Activated naive CD8-positive, alpha-beta T cell treated with anti-CD3 and anti-CD28 coated beads for 36 hours (primary cell): ENCODE measurements at regions not wholly inside any gene's neighbourhood (a gene's known extent, or its start where the extent isn't known, plus 50 kb on each side); places are given as distances from the start of the nearest gene placed in this dataset.
"Not testable (repeated sequence)": the region's sequence is repeated elsewhere in the genome, so short reads cannot be mapped to it uniquely, and the experiment has no call there.

Source experiments
- DNase-seq: peaks from one replicate; pipeline ENCODE4 v3.0.0; 2021
- H3K27ac Mint-ChIP-seq: one replicate; pipeline ENCODE4 v1.8.0; 2022; ENCODE audit warnings: mild to moderate bottlenecking, moderate library complexity, mixed read lengths
- H3K27me3 Mint-ChIP-seq: one replicate; pipeline ENCODE4 v1.8.0; 2022; ENCODE audit warnings: mild to moderate bottlenecking, mixed read lengths
- H3K36me3 Mint-ChIP-seq: one replicate; pipeline ENCODE4 v1.8.0; 2021; ENCODE audit warnings: mild to moderate bottlenecking, mixed read lengths
- H3K4me1 Mint-ChIP-seq: one replicate; pipeline ENCODE4 v1.8.0; 2021; ENCODE audit warnings: mixed read lengths
- H3K4me3 Mint-ChIP-seq: one replicate; pipeline ENCODE4 v1.8.0; 2022; ENCODE audit warnings: mild to moderate bottlenecking, moderate library complexity, mixed read lengths
- H3K9me3 Mint-ChIP-seq: one replicate; pipeline ENCODE4 v1.8.0; 2022; ENCODE audit warnings: mixed read lengths

DNA sequence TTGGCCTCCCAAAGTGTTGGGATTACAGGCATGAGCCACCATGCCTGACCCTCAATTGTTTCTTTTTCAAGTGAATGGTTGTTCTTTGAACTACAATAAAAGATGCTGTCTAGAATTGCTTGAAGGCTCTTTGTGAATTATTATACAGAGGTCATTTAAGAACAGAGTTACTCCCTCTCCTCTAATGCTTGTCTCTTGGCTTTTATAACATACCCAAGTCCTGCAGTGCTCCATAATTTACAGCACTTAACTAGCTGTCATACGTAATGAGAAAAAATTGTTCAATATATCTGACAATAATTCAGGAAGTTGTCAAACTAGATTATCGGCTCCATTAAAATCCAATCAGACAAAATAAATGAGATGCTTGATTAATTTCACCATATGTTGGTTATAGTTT, 823.0 kb upstream of the ATXN7L3B start:
- H3K4me1 Mint-ChIP-seq: no peaks in the 10 kb centered on the region
- peaks cover 2% of the 10 kb centered on the region for H3K9me3 Mint-ChIP-seq
- no peak overlapping the region for H3K27ac Mint-ChIP-seq
- no peak for DNase-seq
- no peaks in the 10 kb centered on the region for H3K27me3 Mint-ChIP-seq
- no peak overlapping the region for H3K4me3 Mint-ChIP-seq
- H3K36me3 Mint-ChIP-seq: no peaks in the 10 kb centered on the region

GRCh38 chr12:73716143-73716542, 821.5 kb upstream of the ATXN7L3B start:
- H3K27ac Mint-ChIP-seq, H3K36me3 Mint-ChIP-seq, DNase-seq, H3K4me1 Mint-ChIP-seq, H3K27me3 Mint-ChIP-seq, H3K4me3 Mint-ChIP-seq, H3K9me3 Mint-ChIP-seq: not testable (repeated sequence)

GRCh38 chr12:73719223-73719622, 818.4 kb upstream of the ATXN7L3B start:
- H3K27ac Mint-ChIP-seq: no peak overlapping the region
- H3K9me3 Mint-ChIP-seq: no peaks in the 10 kb centered on the region
- H3K36me3 Mint-ChIP-seq: no peaks in the 10 kb centered on the region
- no peaks in the 10 kb centered on the region for H3K27me3 Mint-ChIP-seq
- H3K4me1 Mint-ChIP-seq: no peaks in the 10 kb centered on the region
- DNase-seq: no peak
- H3K4me3 Mint-ChIP-seq: no peak overlapping the region

GRCh38 chr12:73726881-73727280, 810.8 kb upstream of the ATXN7L3B start:
- no peak overlapping the region for H3K4me3 Mint-ChIP-seq
- no peak overlapping the region for H3K27ac Mint-ChIP-seq
- H3K4me1 Mint-ChIP-seq: no peaks in the 10 kb centered on the region
- no peaks in the 10 kb centered on the region for H3K36me3 Mint-ChIP-seq
- H3K9me3 Mint-ChIP-seq: peaks cover 6% of the 10 kb centered on the region
- H3K27me3 Mint-ChIP-seq: no peaks in the 10 kb centered on the region
- no peak for DNase-seq

DNA sequence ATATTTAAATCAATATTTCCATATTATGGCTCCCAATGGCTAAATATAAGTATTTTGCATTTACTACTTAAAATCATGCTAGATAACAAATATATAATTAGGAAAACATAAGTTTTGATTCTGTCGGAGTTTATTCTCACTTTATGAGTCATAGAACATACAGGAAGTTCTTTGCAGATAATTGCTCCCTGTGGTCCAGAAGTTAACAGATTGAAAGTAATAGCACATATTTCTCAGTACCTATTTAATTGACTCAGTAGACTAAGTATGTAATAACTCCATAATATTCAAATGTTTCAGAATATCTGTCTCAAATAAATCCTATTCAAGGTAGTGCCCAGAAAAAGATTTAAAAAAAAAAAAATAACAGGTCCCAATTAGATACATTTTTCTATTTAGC, 806.0 kb upstream of the ATXN7L3B start:
- H3K27me3 Mint-ChIP-seq: no peaks in the 10 kb centered on the region
- no peak for DNase-seq

GRCh38 chr12:73769337-73769736, 768.3 kb upstream of the ATXN7L3B start:
- Mint-ChIP-seq H3K27ac (no peak overlapping the region), H3K4me3 (no peak overlapping the region)

More for the DNA sequence above, 806.0 kb upstream of the ATXN7L3B start:
- H3K9me3 Mint-ChIP-seq: peaks cover 4% of the 10 kb centered on the region
- no peak overlapping the region for H3K4me3 Mint-ChIP-seq
- H3K4me1 Mint-ChIP-seq: no peaks in the 10 kb centered on the region
- H3K27ac Mint-ChIP-seq: no peak overlapping the region
- H3K36me3 Mint-ChIP-seq: no peaks in the 10 kb centered on the region

GRCh38 chr12:73798523-73798922, 739.1 kb upstream of the ATXN7L3B start:
- no peaks in the 10 kb centered on the region for H3K36me3 Mint-ChIP-seq
- no peak for DNase-seq
- no peak overlapping the region for H3K4me3 Mint-ChIP-seq
- no peaks in the 10 kb centered on the region for H3K4me1 Mint-ChIP-seq
- H3K9me3 Mint-ChIP-seq: peaks cover 9% of the 10 kb centered on the region
- no peaks in the 10 kb centered on the region for H3K27me3 Mint-ChIP-seq
- H3K27ac Mint-ChIP-seq: no peak overlapping the region

More at GRCh38 chr12:73769337-73769736, 768.3 kb upstream of the ATXN7L3B start:
- Mint-ChIP-seq H3K36me3 (no peaks in the 10 kb centered on the region), H3K4me1 (no peaks in the 10 kb centered on the region), H3K9me3 (no peaks in the 10 kb centered on the region), H3K27me3 (no peaks in the 10 kb centered on the region)
- no peak for DNase-seq

DNA sequence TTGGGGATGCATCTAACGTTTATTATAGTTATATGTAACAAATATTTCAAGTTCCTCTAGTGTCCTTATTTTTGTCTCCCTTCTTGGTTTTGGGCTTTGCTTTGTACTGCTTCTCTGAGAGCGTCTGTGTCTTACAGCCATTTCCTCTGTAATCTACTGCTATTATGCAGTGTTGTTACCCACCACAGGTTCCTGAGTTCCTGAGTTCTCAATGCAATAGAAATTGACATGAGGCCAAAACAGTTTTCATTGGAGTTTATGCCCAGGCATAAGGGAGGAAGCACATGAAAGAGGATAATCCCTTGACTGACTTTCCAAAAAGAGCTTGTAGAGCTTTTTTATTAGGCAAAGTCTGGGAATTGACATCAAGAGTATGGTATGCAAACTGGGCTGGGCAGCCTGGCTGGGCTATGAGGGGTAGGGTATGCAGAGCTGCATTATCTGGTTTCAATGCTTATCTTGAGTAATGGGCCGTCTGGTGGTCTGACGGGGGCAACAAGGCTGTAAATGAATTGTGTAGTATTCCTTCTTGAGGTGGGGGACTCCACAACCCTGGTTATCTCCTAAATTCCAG, 722.5 kb upstream of the ATXN7L3B start:
- H3K4me3 Mint-ChIP-seq: no peak overlapping the region
- H3K9me3 Mint-ChIP-seq: no peaks in the 10 kb centered on the region
- H3K4me1 Mint-ChIP-seq: no peaks in the 10 kb centered on the region
- no peaks in the 10 kb centered on the region for H3K36me3 Mint-ChIP-seq
- H3K27me3 Mint-ChIP-seq: no peaks in the 10 kb centered on the region
- H3K27ac Mint-ChIP-seq: no peak overlapping the region
- no peak for DNase-seq

DNA sequence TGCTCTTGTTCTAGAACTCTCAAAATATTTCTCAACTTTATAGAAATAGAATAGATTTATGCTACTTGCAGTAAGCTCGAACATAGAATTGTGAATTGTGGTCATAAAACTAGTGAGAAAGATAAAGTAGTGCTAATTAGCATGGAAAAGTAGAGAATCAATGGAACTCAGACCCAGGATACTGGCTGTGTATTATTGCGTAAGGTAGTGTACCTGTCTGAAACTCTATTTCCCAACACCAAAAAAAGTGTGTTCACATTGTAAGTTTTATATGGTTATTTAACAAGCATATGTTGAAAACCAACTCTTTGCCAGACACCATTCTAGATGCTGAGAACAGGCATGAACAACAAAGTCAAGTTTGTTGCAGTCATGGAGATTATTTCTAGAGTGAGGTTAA, 720.5 kb upstream of the ATXN7L3B start:
- Mint-ChIP-seq H3K4me1 (no peaks in the 10 kb centered on the region), H3K36me3 (no peaks in the 10 kb centered on the region), H3K4me3 (no peak overlapping the region), H3K9me3 (peaks cover under 1% of the 10 kb centered on the region), H3K27me3 (no peaks in the 10 kb centered on the region), H3K27ac (no peak overlapping the region)
- no peak for DNase-seq

DNA sequence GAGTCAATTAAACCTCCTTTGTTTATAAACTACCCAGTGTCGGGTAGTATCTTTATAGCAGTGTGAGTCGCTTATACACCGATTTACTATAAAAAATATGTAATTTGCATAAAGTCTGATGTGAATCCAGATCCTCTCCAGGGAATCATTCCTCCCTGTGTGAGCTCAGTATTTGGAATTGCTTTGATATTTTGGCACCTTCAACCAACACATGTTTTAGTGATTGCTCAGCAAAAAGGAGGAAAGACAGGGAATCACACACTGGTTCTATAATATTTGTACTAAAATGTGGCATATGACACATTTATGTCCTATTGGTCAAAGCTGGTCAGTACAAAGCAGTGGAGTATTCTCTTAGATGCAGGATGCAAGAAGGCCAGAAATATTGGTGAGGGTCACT, 703.9 kb upstream of the ATXN7L3B start:
- Mint-ChIP-seq H3K36me3 (no peaks in the 10 kb centered on the region), H3K9me3 (no peaks in the 10 kb centered on the region), H3K4me3 (no peak overlapping the region), H3K27ac (no peak overlapping the region), H3K27me3 (no peaks in the 10 kb centered on the region), H3K4me1 (no peaks in the 10 kb centered on the region)
- no peak for DNase-seq

GRCh38 chr12:73841963-73842362, 695.7 kb upstream of the ATXN7L3B start:
- no peak overlapping the region for H3K4me3 Mint-ChIP-seq
- no peaks in the 10 kb centered on the region for H3K9me3 Mint-ChIP-seq
- H3K27ac Mint-ChIP-seq: no peak overlapping the region
- no peaks in the 10 kb centered on the region for H3K36me3 Mint-ChIP-seq
- no peaks in the 10 kb centered on the region for H3K4me1 Mint-ChIP-seq
- H3K27me3 Mint-ChIP-seq: no peaks in the 10 kb centered on the region
- DNase-seq: no peak

- Mint-ChIP-seq H3K27me3 (no peaks in the 10 kb centered on the region), H3K27ac (no peak overlapping the region), H3K9me3 (peaks cover 1% of the 10 kb centered on the region), H3K4me3 (no peak overlapping the region), H3K36me3 (no peaks in the 10 kb centered on the region), H3K4me1 (no peaks in the 10 kb centered on the region)
- DNase-seq: no peak
These were observed 674.1 kb upstream of the ATXN7L3B start for GRCh38 chr12:73863546-73863945.

GRCh38 chr12:73867147-73867546, 670.5 kb upstream of the ATXN7L3B start:
- H3K4me3 Mint-ChIP-seq: no peak overlapping the region
- no peaks in the 10 kb centered on the region for H3K4me1 Mint-ChIP-seq

DNA sequence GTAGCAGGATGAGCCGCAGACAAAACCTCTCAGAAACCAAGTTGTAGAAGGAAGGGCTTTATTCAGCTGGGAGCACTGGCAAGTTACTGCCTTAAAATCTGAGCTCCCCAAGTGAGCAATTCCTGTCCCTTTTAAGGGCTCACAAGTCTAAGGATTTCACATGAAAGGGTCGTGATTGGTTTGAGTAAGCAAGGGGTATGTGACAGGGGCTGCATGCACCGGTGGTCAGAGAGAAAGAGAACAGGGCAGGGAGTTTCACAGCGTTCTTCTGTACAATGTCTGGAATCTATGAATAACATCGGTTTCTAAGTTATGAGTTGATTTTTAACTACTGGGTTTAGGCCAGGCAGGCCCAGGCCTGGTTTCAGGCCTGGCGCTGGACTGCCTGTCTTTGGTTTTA, 660.3 kb upstream of the ATXN7L3B start:
- not testable (repeated sequence) for DNase-seq, H3K27ac Mint-ChIP-seq, H3K27me3 Mint-ChIP-seq, H3K4me3 Mint-ChIP-seq, H3K4me1 Mint-ChIP-seq, H3K36me3 Mint-ChIP-seq, H3K9me3 Mint-ChIP-seq

More at GRCh38 chr12:73867147-73867546, 670.5 kb upstream of the ATXN7L3B start:
- Mint-ChIP-seq H3K27me3 (no peaks in the 10 kb centered on the region), H3K36me3 (no peaks in the 10 kb centered on the region), H3K27ac (no peak overlapping the region), H3K9me3 (no peaks in the 10 kb centered on the region)
- no peak for DNase-seq

DNA sequence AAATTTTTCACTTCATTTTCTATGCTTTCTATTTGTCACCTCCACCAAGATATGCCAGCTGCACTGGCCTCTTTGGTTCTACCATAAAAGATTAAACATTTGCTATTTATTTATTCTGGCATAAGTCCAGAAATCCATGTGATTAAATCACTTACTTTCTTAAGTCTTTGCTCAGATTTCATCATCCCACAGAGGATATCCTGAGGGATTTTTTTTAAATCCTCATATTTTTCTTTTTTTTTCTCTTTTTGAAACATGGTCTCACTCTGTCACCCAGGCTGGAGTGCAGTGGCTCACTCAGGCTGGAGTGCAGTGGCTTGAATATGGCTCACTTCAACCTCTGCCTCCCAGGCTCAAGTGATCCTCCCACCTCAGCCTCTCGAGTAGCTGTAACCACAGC, 645.4 kb upstream of the ATXN7L3B start:
- Mint-ChIP-seq H3K36me3 (no peaks in the 10 kb centered on the region), H3K27me3 (no peaks in the 10 kb centered on the region), H3K4me3 (no peak overlapping the region), H3K27ac (no peak overlapping the region), H3K9me3 (peaks cover 1% of the 10 kb centered on the region), H3K4me1 (no peaks in the 10 kb centered on the region)
- no peak for DNase-seq

GRCh38 chr12:73898645-73899044, 639.0 kb upstream of the ATXN7L3B start:
- no peak for DNase-seq
- Mint-ChIP-seq H3K27ac (no peak overlapping the region), H3K4me1 (no peaks in the 10 kb centered on the region), H3K9me3 (no peaks in the 10 kb centered on the region), H3K4me3 (no peak overlapping the region), H3K36me3 (no peaks in the 10 kb centered on the region), H3K27me3 (no peaks in the 10 kb centered on the region)

DNA sequence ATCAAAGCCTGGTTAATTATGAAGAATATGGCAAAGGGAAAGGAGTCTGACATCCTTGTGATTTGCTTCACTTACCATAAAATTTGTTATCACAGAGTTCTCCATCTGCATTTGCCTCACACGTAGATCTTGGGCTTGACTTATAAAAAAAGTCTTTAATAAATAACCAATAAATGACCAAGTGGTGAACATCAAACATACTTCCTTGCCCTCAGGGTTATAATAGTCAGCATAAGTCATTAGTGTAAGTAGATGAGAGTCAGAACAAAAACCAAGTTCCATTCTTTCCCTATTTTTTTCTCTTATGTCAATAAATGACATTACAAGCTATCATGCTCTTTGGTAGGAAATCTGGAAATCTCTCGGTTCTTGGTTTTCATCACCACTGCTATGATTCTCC, 635.4 kb upstream of the ATXN7L3B start:
- no peaks in the 10 kb centered on the region for H3K27me3 Mint-ChIP-seq
- no peaks in the 10 kb centered on the region for H3K4me1 Mint-ChIP-seq
- no peaks in the 10 kb centered on the region for H3K9me3 Mint-ChIP-seq
- no peak overlapping the region for H3K27ac Mint-ChIP-seq
- no peaks in the 10 kb centered on the region for H3K36me3 Mint-ChIP-seq
- H3K4me3 Mint-ChIP-seq: no peak overlapping the region
- DNase-seq: no peak
